ENCODE measurements at regions not wholly inside any gene's neighbourhood (a gene's known extent, or its start where the extent isn't known, plus 50 kb on each side); places are given as distances from the start of the nearest gene placed in this dataset.
"Not testable (repeated sequence)": the region's sequence is repeated elsewhere in the genome, so short reads cannot be mapped to it uniquely, and the experiment has no call there.

DNA sequence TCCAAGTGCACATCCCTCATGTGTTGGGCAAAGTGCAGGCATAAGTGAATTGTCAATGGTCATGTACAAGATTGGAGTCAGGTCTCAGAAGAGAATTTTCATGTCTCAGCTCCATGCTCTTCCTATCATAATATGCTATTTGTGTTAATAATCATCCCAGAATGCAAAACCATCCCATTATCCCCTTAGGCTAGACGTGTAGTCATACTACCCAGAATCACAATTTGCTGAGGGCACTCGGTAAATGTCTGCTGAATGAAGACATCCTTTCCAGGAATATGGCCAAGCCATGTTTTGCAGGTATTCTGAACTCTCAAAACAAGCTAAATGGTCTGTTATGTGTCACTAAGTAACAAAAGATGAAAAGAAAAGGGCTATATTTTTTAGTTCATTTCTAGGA is 263.8 kb downstream of the RAD51AP2 start:
- no peak for DNase-seq (ENCODE audit: low spot score)

GRCh38 chr2:17252258-17252657 is 266.0 kb downstream of the RAD51AP2 start:
- no peak for DNase-seq (ENCODE audit: low spot score)

DNA sequence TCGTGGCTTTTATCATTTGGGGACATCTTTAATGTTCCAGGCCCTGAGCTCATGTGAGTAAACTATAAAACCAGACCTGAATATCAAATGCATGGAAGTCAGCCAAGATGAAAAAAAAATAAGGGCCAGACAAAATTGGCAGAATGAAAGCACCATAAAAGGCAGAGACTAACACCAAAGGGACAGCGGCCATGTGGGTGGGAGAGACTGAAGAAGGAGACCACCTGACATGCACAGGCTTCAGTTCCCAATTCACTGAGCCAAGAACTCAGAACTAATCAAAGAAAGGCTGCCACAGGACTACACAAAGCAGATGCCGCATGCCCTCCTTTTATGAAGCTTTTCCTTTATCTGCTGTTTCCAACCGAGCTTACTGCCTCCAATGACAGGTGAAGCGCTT is 267.1 kb downstream of the RAD51AP2 start:
- DNase-seq (ENCODE audit: low spot score), result no peak

DNA sequence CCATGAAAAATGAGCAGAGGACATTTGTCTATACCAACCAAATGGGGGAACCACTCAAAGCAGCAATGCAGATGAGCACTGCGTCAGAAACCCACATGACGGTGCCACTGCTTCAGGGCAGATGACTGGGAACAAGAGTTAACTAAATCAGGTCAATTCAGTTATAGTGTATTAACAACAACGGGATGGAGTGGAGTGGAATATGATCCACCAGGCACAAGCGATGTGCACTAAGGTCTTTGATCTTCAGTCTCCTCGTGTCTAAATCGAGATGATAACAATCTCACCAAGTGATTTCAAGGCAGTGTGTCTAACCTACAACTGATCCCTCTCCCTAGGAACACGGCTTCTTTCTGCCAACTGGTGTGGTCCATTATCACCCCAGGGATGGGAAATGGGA is 269.0 kb downstream of the RAD51AP2 start:
- DNase-seq (ENCODE audit: low spot score), result no peak

GRCh38 chr2:17245906-17246305 is 272.3 kb downstream of the RAD51AP2 start:
- no peak for DNase-seq (ENCODE audit: low spot score)

DNA sequence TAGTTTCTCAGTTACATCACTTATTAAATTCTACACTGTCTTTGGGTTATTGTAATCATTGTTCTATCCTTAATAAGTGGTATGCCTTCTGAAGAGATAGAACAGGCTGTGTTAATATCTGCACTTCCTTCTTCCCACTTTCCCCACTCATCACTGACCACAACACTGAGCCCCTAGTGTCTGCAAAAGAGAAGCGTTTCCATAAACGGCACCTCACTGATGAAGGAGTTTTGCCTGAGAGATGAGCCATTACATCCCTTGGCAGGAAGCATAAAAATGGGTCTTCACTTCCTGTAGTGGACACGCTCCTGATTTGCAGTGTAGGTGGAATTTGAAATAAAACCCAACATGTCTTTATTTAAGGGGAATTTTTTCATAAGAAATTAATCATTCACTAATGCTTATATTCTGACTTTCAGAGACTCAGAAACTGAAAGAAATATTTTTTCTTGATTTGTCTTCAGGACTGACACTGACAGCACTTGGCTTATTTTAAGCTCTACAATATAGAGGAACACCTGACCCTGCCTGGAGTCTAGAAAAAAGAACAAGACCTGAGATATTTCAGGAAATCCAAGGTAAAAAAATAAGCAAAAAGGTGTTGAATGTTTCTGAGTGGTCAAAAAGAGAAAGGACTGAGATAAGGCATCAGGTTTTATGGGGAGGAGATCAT is 275.3 kb downstream of the RAD51AP2 start:
- DNase-seq (ENCODE audit: low spot score), result no peak

DNA sequence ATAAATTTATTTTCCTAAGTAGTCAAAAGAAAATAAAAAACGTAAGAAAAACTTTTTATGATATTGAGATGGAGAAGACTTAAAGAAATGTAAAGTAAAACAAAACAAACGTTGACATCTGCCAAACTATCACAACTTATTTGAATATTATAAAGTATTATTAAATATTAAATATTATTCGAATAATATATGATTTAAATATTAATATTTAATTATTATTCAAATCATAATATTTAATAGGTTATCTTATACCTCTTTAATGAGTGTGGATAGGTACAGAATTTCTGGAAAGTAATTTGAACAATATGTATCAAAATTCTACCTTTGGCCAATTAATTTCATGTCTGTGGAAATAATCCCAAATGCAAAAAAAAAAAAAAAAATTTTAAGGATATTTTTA is 278.7 kb downstream of the RAD51AP2 start:
- DNase-seq (ENCODE audit: low spot score), result no peak

DNA sequence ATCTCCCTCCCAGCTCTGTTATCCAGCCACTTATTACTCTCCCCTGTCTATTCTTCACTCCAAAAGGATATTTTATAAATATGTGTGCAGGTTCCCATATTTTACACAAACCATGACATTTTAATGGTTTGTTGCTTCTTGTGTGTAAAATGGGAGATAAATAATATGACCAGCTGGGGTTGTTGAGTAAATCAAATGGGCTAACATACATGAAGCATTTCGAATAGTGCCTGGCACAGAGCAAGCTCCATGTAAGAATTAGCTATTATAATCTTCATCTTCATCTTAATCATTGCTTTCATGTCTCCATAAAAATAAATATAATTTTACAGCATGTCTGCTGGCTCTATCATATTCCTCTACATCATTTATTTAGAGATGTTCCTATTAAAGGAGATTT is 283.1 kb downstream of the RAD51AP2 start:
- no peak for DNase-seq (ENCODE audit: low spot score)

GRCh38 chr2:17232776-17233556 is 285.3 kb downstream of the RAD51AP2 start:
- no peak for DNase-seq (ENCODE audit: low spot score)

DNA sequence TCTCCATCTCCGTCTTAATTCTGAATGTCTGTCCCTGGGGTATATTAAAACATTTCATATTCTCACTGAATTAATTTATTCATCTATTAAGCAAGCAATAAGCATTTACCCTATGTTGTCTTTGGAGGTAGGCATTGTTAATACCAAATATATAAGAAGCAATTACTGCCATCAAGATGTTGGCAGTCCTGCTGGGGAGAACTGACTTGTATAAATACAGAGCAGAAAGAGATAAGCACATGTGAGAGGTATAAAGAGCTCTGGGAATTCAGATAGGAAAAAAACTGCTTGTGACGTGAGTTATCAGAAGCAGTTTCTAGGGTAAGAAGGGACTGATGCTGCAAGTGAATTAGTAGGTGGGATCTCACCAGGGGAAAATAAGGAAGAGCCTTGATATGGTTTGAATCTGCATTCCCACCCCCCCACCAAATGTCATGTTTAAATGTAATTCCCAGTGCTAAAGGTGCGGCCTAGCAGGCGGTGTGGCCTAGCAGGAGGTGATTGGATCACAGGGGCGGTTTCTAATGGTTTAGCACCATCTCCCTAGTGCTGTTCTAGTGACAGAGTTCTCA is 286.8 kb downstream of the RAD51AP2 start:
- DNase-seq (ENCODE audit: low spot score), result no peak

DNA sequence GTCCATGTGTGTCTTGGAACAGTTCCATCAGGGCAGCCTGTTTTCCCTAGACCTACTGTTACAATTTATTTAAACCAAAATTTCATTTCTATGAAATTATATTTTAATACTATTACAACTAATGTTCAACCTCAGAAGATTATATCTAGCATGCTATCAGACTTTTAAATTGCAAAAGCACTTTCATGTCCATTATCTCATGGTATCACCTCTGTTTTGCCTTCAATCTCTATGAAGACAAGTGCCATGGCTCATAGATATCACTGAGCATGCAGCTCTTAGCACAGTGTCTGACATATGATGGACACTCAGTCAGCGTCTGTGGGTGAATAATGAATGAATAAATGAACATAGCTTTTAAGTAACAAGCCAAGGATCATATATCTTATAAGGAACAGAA is 288.8 kb downstream of the RAD51AP2 start:
- no peak for DNase-seq (ENCODE audit: low spot score)

DNA sequence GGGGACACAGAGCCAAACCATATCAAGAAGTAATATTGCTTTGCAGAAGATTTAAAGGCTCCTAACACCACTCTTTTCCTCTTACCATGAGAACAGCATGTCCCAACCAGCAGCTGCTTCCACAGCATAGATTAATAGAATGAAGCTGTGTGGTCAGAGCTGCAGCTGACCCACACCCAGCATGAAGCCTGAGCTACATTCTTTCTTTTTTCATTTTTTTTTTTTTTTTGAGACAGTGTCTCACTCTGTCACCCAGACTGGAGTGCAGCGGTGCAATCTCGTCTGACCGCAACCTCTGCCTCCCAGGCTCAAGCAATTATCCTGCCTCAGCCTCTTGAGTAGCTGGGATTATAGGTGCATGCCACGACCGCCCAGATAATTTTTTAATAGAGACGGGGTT is 289.8 kb downstream of the RAD51AP2 start:
- DNase-seq (ENCODE audit: low spot score), result no peak

- no peak for DNase-seq (ENCODE audit: low spot score)
Measured at GRCh38 chr2:17227856-17228255, 290.4 kb downstream of the RAD51AP2 start.

DNA sequence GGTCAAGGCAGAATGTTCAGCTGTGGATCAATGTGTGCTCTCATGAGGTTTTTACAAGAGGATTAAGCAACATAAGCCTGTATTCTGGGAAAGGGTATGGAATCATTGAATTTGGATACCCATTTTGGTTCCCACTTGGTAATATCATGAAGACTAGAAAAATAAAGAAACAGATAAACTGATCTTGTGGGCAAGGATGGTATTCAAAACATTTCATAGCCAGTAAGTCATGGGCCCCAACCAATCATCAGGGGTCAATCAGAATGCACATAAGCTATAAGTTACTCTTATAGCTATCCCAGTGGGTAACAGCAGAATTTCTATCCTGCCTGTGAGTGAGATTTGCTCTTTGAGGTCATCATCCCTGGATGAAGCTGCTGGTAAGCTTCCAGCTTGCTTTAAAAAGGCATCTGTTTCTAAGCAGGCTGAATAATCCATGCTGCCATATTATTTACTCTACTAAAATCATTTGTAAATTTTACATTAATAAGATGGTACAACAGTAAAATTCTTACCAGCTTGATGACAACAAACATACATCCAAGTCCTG is 291.2 kb downstream of the RAD51AP2 start:
- DNase-seq (ENCODE audit: low spot score), result no peak

- DNase-seq (ENCODE audit: low spot score), result no peak
Measured at GRCh38 chr2:17223211-17223610, 295.0 kb downstream of the RAD51AP2 start.

DNA sequence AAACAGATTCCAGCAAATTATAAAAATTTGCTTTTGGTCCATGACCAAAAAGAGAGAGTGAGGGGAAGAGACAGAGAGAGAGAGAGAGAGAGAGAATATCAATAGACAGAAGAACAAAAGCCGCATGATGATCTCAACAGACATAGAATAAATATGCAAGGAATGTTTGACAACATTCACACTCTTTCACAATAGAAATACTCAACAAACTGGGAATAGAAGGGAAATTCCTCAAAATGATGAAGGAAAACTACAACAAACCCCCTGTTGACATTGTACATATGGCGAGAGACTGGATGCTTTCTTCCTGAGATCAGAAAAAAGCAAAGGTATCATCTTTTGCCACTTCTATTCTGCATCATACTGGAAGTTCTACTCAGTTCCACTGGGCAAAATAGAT is 309.7 kb downstream of the RAD51AP2 start:
- no peak for DNase-seq (ENCODE audit: low spot score)

DNA sequence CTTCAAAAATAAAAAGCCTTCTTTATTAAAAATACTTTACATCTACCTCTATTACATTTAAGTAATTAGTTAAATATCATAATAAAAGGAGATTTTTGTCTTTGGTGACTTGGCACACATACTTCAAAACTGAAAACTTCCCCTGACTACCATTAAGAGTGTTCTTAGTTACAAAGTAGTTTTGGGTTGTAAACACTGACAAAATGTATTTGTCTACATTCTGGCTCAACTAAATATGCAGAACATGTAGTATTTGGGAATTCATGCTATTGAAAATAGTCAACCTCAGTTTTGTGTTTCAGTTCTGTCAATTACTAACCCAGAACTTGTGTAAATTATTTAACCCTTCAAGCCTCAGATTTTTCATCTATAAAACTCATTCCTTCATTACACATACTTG is 311.5 kb downstream of the RAD51AP2 start:
- no peak for DNase-seq (ENCODE audit: low spot score)

DNA sequence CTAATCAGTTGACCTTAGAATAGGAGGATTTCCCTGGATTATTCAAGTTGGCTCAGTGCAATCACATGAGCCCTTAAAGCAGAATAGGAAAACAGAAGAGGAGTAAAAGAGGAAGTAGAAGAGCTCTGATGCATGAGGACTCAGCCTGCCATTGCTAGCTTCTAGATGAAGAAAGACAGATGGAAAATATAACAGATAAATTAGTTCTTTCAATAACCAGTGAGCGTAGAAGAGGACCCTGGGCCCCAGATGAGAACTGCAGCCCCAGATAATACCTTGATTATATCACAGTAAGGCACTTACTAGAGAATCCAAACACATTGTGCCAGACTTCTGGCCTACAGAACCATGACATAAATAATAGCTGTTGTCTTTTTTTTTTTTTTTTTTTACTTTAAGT is 314.0 kb downstream of the RAD51AP2 start:
- DNase-seq (ENCODE audit: low spot score), result not testable (repeated sequence)

GRCh38 chr2:17202628-17203027 is 315.6 kb downstream of the RAD51AP2 start:
- not testable (repeated sequence) for DNase-seq (ENCODE audit: low spot score)

- DNase-seq (ENCODE audit: low spot score), result no peak
Measured at GRCh38 chr2:17199741-17200140, 318.5 kb downstream of the RAD51AP2 start.

DNA sequence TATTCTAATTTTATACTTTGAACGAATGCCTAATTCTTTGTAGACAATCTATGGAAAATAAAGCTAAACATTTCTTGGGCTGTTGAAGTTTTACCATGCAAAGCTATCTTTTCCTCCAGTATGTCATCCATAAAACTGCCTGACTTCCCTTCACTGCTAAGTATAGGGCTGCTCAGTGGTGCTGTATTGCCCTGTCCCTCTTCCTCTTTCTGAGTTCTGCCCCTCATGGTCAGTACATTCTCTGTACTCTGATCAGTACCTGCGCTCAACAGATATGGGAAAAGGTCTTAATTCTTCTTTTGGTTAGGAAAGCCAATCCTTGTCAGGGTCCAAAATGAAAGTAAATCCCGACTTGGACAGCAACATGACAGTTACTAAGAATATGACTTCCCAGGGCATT is 321.9 kb downstream of the RAD51AP2 start:
- no peak for DNase-seq (ENCODE audit: low spot score)

DNA sequence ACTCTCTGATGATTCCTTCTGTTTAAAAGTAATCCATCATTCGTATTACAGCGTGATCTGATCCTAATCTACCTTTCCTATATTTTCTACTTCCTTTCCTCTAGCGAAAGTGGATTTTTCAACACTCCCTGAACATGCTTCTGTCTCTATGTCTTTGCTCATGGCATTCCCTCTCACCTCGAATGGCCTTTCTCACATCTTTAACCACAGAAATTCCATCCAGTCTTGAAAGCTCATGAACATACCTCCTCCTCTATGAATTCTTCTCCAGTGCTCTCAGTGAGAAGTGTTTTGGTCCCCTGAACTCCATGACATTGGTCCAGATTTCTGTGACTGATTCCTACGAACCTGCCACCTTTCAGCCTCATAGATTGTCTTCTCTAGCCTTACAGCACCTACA is 323.2 kb downstream of the RAD51AP2 start:
- no peak for DNase-seq (ENCODE audit: low spot score)

DNA sequence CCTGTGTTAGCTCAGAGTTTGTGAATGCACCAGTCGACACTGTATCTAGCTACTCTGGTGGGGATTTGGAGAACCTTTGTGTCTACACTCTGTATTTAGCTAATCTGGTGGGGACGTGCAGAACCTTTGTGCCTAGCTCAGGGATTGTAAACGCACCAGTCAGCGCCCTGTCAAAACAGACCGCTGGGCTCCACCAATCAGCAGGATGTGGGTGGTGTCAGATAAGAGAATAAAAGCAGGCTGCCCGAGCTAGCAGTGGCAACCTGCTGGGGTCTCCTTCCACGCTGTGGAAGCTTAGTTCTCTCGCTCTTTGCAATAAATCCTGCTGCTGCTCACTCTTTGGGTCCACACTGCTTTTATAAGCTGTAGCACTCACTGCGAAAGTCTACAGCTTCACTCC is 324.2 kb downstream of the RAD51AP2 start:
- DNase-seq (ENCODE audit: low spot score), result no peak

Measured in AG08396 (cell line).